SJSA1 (cell line): ENCODE measurements at regions not wholly inside any gene's neighbourhood (a gene's known extent, or its start where the extent isn't known, plus 50 kb on each side); places are given as distances from the start of the nearest gene placed in this dataset.

Experiments used
- DNase-seq, 2 experiments: peaks; one replicate each; pipeline ENCODE4 v3.0.0-alpha.2; 2015 to 2020; ENCODE audit warnings: low spot score in 2 of 2, low read depth in 1 of 2
- H3K27ac ChIP-seq: fragments of 250-450 bp; sonication (Bioruptor Pico); 2 replicates; pipeline ENCODE4 v1.5.1; 2020; ENCODE audit warnings: mild to moderate bottlenecking, moderate library complexity
- H3K27me3 ChIP-seq: fragments of 250-450 bp; sonication (Bioruptor Pico); replicated peaks from 2 replicates; pipeline ENCODE4 v1.5.1; 2020; ENCODE audit warnings: mild to moderate bottlenecking, moderate library complexity
- H3K36me3 ChIP-seq: fragments of 250-450 bp; sonication (Bioruptor Pico); 2 replicates; pipeline ENCODE4 v1.5.1; 2020; ENCODE audit warnings: mild to moderate bottlenecking
- H3K4me1 ChIP-seq: fragments of 250-450 bp; sonication (Bioruptor Pico); replicated peaks from 2 replicates; pipeline ENCODE4 v1.6.1; 2021; ENCODE audit warnings: mild to moderate bottlenecking
- H3K4me3 ChIP-seq: fragments of 250-450 bp; sonication (Bioruptor Pico); 2 replicates; pipeline ENCODE4 v1.5.1; 2020; ENCODE audit warnings: mild to moderate bottlenecking
- H3K9me3 ChIP-seq: fragments of 250-450 bp; sonication (Bioruptor Pico); replicated peaks from 2 replicates; pipeline ENCODE4 v1.5.1; 2020; ENCODE audit warnings: mild to moderate bottlenecking

GRCh38 chr2:118225666-118226065, 137.4 kb downstream of the INSIG2 start:
- no peak overlapping the region for H3K4me3 ChIP-seq
- no peak for DNase-seq
- H3K27ac ChIP-seq, result no peak overlapping the region
- peaks cover 8% of the 10 kb centered on the region for H3K4me1 ChIP-seq
- no peaks in the 10 kb centered on the region for H3K27me3 ChIP-seq
- no peaks in the 10 kb centered on the region for H3K36me3 ChIP-seq
- H3K9me3 ChIP-seq, result no peaks in the 10 kb centered on the region; the same call in 1 of the 2 replicates

- H3K4me3 ChIP-seq, result no peak overlapping the region
- no peak overlapping the region for H3K27ac ChIP-seq
- no peaks in the 10 kb centered on the region for H3K27me3 ChIP-seq
- DNase-seq, result no peak
- peaks cover 8% of the 10 kb centered on the region for H3K4me1 ChIP-seq
- H3K36me3 ChIP-seq, result no peaks in the 10 kb centered on the region
- no peaks in the 10 kb centered on the region; the same call in 1 of the 2 replicates for H3K9me3 ChIP-seq
These were observed 136.6 kb downstream of the INSIG2 start for GRCh38 chr2:118224895-118225311.

GRCh38 chr2:118223992-118224894, 136.0 kb downstream of the INSIG2 start:
- Histone ChIP-seq H3K4me3 (peak overlapping the region; percentile 35), H3K9me3 (no peaks in the 10 kb centered on the region), H3K27ac (peak overlapping the region; percentile 68), H3K27me3 (no peaks in the 10 kb centered on the region), H3K36me3 (no peaks in the 10 kb centered on the region), H3K4me1 (peaks cover 8% of the 10 kb centered on the region)
- no peak for DNase-seq

GRCh38 chr2:118223511-118223991, 135.3 kb downstream of the INSIG2 start:
- no peaks in the 10 kb centered on the region for H3K27me3 ChIP-seq
- no peaks in the 10 kb centered on the region for H3K36me3 ChIP-seq
- H3K27ac ChIP-seq, result peak overlapping the region; percentile 68
- peaks cover 8% of the 10 kb centered on the region for H3K4me1 ChIP-seq
- peak overlapping the region; percentile 35 for H3K4me3 ChIP-seq
- no peaks in the 10 kb centered on the region for H3K9me3 ChIP-seq
- peak in 1 of 2 experiments; percentile 46 for DNase-seq

GRCh38 chr2:118222672-118223421, 134.6 kb downstream of the INSIG2 start:
- Histone ChIP-seq H3K27ac (peak overlapping the region; percentile 68), H3K27me3 (no peaks in the 10 kb centered on the region), H3K4me3 (peak overlapping the region; percentile 35), H3K36me3 (no peaks in the 10 kb centered on the region), H3K4me1 (peaks cover 8% of the 10 kb centered on the region), H3K9me3 (no peaks in the 10 kb centered on the region)
- peak in 1 of 2 experiments; percentile 33 for DNase-seq

- no peak overlapping the region for H3K4me3 ChIP-seq
- no peaks in the 10 kb centered on the region for H3K27me3 ChIP-seq
- H3K36me3 ChIP-seq, result no peaks in the 10 kb centered on the region
- no peak for DNase-seq
- H3K4me1 ChIP-seq, result peaks cover 8% of the 10 kb centered on the region
- H3K9me3 ChIP-seq, result no peaks in the 10 kb centered on the region
- H3K27ac ChIP-seq, result peak overlapping the region; percentile 68; the same call in 1 of the 2 replicates
These were observed 134.0 kb downstream of the INSIG2 start for GRCh38 chr2:118222273-118222594.

- no peak overlapping the region for H3K4me3 ChIP-seq
- H3K36me3 ChIP-seq, result no peaks in the 10 kb centered on the region
- H3K4me1 ChIP-seq, result peaks cover 8% of the 10 kb centered on the region
- H3K27me3 ChIP-seq, result no peaks in the 10 kb centered on the region
- peak; percentile 58 to 70 for DNase-seq
- H3K9me3 ChIP-seq, result no peaks in the 10 kb centered on the region
- no peak overlapping the region for H3K27ac ChIP-seq
These were observed 133.4 kb downstream of the INSIG2 start for GRCh38 chr2:118221536-118222272.

GRCh38 chr2:118219611-118220010, 131.3 kb downstream of the INSIG2 start:
- Histone ChIP-seq H3K27me3 (no peaks in the 10 kb centered on the region), H3K4me3 (no peak overlapping the region), H3K9me3 (no peaks in the 10 kb centered on the region), H3K36me3 (no peaks in the 10 kb centered on the region), H3K27ac (no peak overlapping the region), H3K4me1 (peaks cover 8% of the 10 kb centered on the region)
- DNase-seq, result no peak

GRCh38 chr2:118216224-118216623, 128.0 kb downstream of the INSIG2 start:
- no peaks in the 10 kb centered on the region for H3K27me3 ChIP-seq
- H3K36me3 ChIP-seq, result no peaks in the 10 kb centered on the region
- no peaks in the 10 kb centered on the region for H3K9me3 ChIP-seq
- H3K4me3 ChIP-seq, result no peak overlapping the region
- no peak overlapping the region for H3K27ac ChIP-seq
- no peaks in the 10 kb centered on the region for H3K4me1 ChIP-seq
- no peak for DNase-seq

- Histone ChIP-seq H3K4me3 (no peak overlapping the region), H3K4me1 (no peaks in the 10 kb centered on the region), H3K36me3 (no peaks in the 10 kb centered on the region), H3K27ac (no peak overlapping the region), H3K27me3 (no peaks in the 10 kb centered on the region), H3K9me3 (no peaks in the 10 kb centered on the region)
- no peak for DNase-seq
These were observed 121.5 kb downstream of the INSIG2 start for GRCh38 chr2:118209727-118210126.

GRCh38 chr2:118207889-118208288, 119.6 kb downstream of the INSIG2 start:
- no peaks in the 10 kb centered on the region for H3K9me3 ChIP-seq
- no peak overlapping the region for H3K4me3 ChIP-seq
- no peaks in the 10 kb centered on the region for H3K36me3 ChIP-seq
- no peak for DNase-seq
- no peak overlapping the region for H3K27ac ChIP-seq
- no peaks in the 10 kb centered on the region for H3K27me3 ChIP-seq
- no peaks in the 10 kb centered on the region for H3K4me1 ChIP-seq

- no peaks in the 10 kb centered on the region for H3K36me3 ChIP-seq
- H3K4me3 ChIP-seq, result no peak overlapping the region
- no peaks in the 10 kb centered on the region for H3K27me3 ChIP-seq
- DNase-seq, result peak; percentile 35 to 49
- H3K9me3 ChIP-seq, result no peaks in the 10 kb centered on the region
- H3K4me1 ChIP-seq, result no peaks in the 10 kb centered on the region
- no peak overlapping the region for H3K27ac ChIP-seq
These were observed 114.5 kb downstream of the INSIG2 start for GRCh38 chr2:118202707-118203303.

- Histone ChIP-seq H3K27me3 (no peaks in the 10 kb centered on the region), H3K36me3 (no peaks in the 10 kb centered on the region)
These were observed 110.0 kb downstream of the INSIG2 start for GRCh38 chr2:118198268-118198667.

More at GRCh38 chr2:118198268-118198667, 110.0 kb downstream of the INSIG2 start:
- H3K27ac ChIP-seq, result no peak overlapping the region
- no peak for DNase-seq
- no peaks in the 10 kb centered on the region for H3K4me1 ChIP-seq
- no peak overlapping the region for H3K4me3 ChIP-seq
- no peaks in the 10 kb centered on the region for H3K9me3 ChIP-seq
